Stimulated activated naive B cell treated with anti-CD40 and anti-IgM and Interleukin-4, amounts not matched to agents 10 μg/mL and 1 μg/mL and 100 μg/mL, for 72 hours (primary cell): ENCODE measurements at regions not wholly inside any gene's neighbourhood (a gene's known extent, or its start where the extent isn't known, plus 50 kb on each side); places are given as distances from the start of the nearest gene placed in this dataset.
A peak's percentile ranks its signal among the peaks of the same experiment; 100 is the strongest.

Source experiments
- ATAC-seq, 2 donors: fragments of 150-1000 bp; cut with Tn5 transposase; replicated peaks; 2 replicates each; pipeline ENCODE4 v1.10.0; 2021; ENCODE audit warnings: moderate library complexity in 1 of 2
- DNase-seq: peaks from one replicate; pipeline ENCODE4 v3.0.0; 2021
- H3K27ac Mint-ChIP-seq: one replicate; pipeline ENCODE4 v1.8.0; 2022; ENCODE audit warnings: mild to moderate bottlenecking, mixed read lengths
- H3K27me3 Mint-ChIP-seq, 2 donors: one replicate each; pipeline ENCODE4 v1.8.0; 2022; ENCODE audit warnings: mixed read lengths in 2 of 2
- H3K36me3 Mint-ChIP-seq, 2 donors: one replicate each; pipeline ENCODE4 v1.8.0; 2022; ENCODE audit warnings: mixed read lengths in 2 of 2, mild to moderate bottlenecking in 1 of 2
- H3K4me1 Mint-ChIP-seq, 2 donors: one replicate each; pipeline ENCODE4 v1.8.0; 2022; ENCODE audit warnings: mixed read lengths in 2 of 2, mild to moderate bottlenecking in 1 of 2
- H3K4me3 Mint-ChIP-seq, 2 donors: one replicate each; pipeline ENCODE4 v1.8.0; 2022; ENCODE audit warnings: mild to moderate bottlenecking in 2 of 2, mixed read lengths in 2 of 2, moderate library complexity in 1 of 2
- H3K9me3 Mint-ChIP-seq, 2 donors: one replicate each; pipeline ENCODE4 v1.8.0; 2022; ENCODE audit warnings: mixed read lengths in 2 of 2, mild to moderate bottlenecking in 1 of 2

DNA sequence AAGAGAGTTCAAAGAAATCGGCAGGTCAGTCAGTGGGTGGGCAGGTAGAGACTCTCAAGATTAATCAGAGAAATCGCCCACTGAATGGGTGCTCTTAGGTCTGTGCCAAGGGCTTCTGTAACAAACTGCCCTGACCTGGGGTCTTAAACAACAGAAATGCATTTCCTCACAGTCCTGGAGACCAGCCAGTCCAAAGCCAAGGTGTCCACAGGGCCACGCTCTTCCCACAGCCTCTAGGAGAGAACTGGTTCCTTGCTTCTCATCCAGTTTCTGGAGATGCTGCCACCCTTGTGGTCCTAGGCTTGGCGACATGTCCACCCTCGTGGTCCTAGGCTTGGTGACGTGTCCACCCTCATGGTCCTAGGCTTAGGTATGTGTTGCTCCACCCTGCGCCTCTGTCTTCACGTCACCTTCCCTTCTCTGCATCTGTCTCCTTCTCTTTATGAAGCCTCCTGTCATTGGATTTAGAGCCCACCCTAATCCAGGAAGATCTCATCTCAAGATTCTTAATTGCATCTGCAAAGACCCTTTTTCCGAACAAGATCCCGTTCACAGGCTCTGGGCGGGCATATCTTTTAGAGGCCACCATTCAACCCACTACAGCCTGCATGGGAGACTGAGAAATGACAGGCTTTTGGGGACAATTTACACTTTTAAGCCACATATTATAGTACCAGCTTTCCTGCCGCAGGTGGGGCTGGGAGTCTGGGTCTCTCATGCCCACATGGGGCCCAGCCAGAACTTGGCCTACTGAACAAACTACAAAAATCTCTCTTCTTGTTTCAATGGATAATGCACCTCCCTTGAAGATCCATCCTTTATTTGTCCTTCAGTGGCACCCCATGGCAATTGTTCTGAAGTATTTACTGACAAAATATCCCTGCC, 161.3 kb downstream of the ASB1 start:
- no peak for DNase-seq
- Mint-ChIP-seq H3K4me3 (no peak overlapping the region), H3K36me3 (no peaks in the 10 kb centered on the region), H3K27me3 (no peaks in the 10 kb centered on the region), H3K27ac (no peak overlapping the region), H3K9me3 (peaks cover 7 to 9% of the 10 kb centered on the region in 2 donors), H3K4me1 (no peaks in the 10 kb centered on the region)
- no peak for ATAC-seq

DNA sequence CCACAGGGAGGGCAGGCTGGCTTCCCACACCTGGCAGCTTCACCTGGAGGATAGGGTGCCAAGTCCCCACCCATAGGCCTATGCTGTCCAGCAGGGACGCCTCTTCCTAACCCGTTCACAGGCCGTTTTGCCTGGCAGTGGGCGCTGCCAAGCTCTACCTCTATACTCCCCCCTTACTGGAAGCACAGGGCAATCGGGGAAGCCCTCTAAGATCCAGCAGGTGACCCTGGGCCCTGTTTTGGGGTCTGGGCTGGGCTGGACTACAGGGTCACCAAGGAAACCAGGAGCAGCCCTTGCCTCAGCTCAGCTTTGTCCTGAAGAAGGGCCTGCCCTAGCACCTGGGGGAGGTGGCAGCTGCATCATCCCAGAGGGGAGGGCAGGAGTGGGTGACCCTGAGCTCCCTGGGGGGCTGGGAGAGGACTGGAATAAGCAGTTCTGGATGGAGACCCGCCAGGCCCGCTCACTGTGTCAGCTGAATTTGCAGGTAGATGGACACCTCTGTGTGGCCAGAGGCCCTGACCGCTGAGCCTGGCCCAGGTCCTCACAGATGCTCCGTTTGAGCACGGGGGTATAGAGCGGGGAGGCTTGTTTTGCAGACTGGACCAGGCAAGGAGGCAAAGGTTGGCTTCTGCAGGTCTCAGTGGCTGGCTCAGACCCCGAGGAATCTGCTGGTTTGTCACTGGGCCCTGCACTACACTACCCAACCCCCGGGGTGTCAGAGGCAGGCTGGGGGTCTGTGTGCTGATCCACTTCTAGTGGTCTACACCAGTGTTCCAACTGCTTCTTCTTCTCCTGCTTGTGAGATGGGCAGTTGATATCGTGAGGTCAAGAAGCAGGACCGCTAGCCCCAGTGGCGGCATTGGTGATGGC, 163.1 kb downstream of the ASB1 start:
- ATAC-seq (no peak), DNase-seq (no peak)
- no peak overlapping the region for H3K27ac Mint-ChIP-seq
- no peaks in the 10 kb centered on the region for H3K27me3 Mint-ChIP-seq
- no peak overlapping the region for H3K4me3 Mint-ChIP-seq
- H3K4me1 Mint-ChIP-seq: no peaks in the 10 kb centered on the region
- H3K9me3 Mint-ChIP-seq: peaks cover 0 to 5% of the 10 kb centered on the region in 2 donors
- H3K36me3 Mint-ChIP-seq: no peaks in the 10 kb centered on the region

DNA sequence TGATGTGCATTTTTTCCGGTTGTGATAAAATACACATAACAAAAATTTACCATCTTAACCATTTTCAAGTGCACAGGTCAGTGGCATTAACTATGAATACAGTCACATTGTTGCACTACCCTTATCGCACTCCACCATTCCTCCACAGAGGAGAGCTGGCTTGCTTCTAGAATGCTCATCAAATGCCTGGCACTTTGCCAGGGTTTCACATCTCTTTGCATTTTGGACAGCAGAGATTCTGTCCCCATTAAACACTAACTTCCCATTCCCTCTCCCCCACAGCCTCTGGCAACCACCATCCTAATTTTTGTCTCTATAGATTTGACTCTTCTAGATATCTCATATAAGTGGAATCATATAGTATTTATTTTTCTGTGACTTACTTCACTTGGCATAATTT, 165.0 kb downstream of the ASB1 start:
- Mint-ChIP-seq H3K27ac (no peak overlapping the region), H3K36me3 (no peaks in the 10 kb centered on the region), H3K4me3 (no peak overlapping the region), H3K27me3 (peaks cover 0 to 5% of the 10 kb centered on the region in 2 donors), H3K9me3 (peaks cover 0 to 5% of the 10 kb centered on the region in 2 donors), H3K4me1 (no peaks in the 10 kb centered on the region)
- ATAC-seq (no peak), DNase-seq (no peak)

DNA sequence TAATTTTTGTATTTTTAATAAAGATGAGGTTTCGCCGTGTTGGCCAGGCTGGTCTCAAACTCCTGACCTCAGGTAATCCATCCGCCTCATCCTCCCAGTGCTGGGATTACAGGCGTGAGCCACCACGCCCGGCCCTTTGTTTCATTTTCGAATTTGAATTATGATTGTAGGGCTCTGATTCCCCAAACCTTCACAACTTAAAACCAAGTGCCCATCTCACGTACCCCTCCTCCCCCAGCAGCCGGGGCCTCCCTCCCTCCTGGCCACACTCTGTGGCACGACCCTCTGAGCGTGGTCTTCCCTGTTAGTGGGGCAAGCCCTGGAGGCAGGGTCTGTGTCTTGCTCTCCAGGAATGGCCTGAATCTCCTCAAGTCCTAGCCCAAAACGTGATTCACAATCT, 166.5 kb downstream of the ASB1 start:
- Mint-ChIP-seq H3K4me1 (no peaks in the 10 kb centered on the region), H3K27ac (no peak overlapping the region), H3K9me3 (peaks cover 0 to 5% of the 10 kb centered on the region in 2 donors), H3K27me3 (peaks cover 9 to 19% of the 10 kb centered on the region in 2 donors), H3K36me3 (no peaks in the 10 kb centered on the region), H3K4me3 (no peak overlapping the region)
- ATAC-seq: no peak
- DNase-seq: no peak

DNA sequence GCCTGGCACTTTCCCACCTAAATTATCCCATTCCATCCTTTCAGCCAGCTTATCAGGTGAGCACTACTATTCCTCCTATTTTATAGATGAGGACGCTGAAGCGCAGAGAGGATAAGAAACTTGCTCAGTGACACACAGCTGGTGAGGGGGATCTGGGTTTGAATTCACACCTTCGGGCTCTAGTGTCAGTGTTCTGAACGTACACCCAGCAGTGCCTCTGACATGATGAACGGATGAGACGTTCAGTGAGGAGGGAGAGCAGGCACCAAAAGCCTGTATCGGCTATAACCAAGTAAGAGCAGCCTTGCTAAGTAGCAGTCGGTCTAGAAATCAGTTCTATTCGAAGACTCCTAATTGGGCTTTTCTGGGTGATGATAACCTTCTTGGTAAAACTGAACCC, 167.0 kb downstream of the ASB1 start:
- no peak overlapping the region for H3K27ac Mint-ChIP-seq
- H3K4me1 Mint-ChIP-seq: no peaks in the 10 kb centered on the region
- H3K4me3 Mint-ChIP-seq: no peak overlapping the region
- ATAC-seq: no peak
- DNase-seq: no peak
- no peaks in the 10 kb centered on the region for H3K36me3 Mint-ChIP-seq
- H3K9me3 Mint-ChIP-seq: peaks cover 0 to 5% of the 10 kb centered on the region in 2 donors
- peaks cover 10 to 22% of the 10 kb centered on the region in 2 donors for H3K27me3 Mint-ChIP-seq

DNA sequence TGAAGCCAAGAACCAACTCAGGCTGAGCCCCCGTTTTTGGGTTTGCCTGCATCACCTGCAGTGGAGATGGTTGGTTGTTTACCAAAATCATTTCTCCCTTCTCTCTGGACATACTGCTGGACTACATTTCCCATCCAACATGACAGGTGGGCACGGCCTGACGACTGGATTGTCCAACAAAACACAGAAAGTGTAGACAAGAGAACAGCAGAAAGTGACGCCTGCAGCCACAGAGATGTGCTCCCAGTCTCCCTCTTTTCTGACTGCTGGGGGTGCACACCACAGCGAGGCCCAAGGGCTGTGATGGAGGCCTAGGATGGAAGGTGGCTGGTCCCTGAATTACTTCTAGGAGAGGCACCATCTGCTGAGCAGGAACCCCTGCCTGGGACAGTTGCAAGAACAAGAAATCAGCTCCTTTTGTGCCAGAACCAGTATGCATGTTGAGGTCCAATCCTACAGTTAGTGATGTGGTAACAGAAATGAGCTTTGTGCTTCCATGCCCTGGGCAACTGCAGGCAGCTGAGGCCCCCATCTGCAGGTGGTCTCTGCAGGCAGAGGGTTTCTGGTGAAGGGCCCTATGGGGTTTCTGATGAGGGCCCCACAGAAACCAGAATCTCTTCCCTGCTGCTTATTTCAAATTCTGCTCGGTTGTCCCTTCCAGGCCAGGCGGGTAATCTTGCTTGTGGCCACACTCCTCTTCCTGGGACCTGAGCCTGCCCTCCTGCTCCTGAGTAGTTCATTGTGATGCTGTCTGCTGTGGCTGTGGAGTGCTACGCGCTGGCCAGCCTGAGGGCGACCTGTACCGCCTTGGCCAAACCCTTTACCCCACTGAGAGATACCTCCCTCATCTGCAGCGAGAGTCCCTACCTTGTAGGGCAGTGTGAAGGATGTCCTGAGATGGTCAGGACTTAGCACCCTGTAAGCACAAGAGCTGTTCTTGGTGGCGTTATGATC, 168.3 kb downstream of the ASB1 start:
- Mint-ChIP-seq H3K4me1 (no peaks in the 10 kb centered on the region), H3K36me3 (no peaks in the 10 kb centered on the region), H3K4me3 (no peak overlapping the region), H3K9me3 (peaks cover 0 to 5% of the 10 kb centered on the region in 2 donors), H3K27me3 (peaks cover 16 to 27% of the 10 kb centered on the region in 2 donors), H3K27ac (peak overlapping the region; percentile 63)
- DNase-seq (no peak), ATAC-seq (no peak)

DNA sequence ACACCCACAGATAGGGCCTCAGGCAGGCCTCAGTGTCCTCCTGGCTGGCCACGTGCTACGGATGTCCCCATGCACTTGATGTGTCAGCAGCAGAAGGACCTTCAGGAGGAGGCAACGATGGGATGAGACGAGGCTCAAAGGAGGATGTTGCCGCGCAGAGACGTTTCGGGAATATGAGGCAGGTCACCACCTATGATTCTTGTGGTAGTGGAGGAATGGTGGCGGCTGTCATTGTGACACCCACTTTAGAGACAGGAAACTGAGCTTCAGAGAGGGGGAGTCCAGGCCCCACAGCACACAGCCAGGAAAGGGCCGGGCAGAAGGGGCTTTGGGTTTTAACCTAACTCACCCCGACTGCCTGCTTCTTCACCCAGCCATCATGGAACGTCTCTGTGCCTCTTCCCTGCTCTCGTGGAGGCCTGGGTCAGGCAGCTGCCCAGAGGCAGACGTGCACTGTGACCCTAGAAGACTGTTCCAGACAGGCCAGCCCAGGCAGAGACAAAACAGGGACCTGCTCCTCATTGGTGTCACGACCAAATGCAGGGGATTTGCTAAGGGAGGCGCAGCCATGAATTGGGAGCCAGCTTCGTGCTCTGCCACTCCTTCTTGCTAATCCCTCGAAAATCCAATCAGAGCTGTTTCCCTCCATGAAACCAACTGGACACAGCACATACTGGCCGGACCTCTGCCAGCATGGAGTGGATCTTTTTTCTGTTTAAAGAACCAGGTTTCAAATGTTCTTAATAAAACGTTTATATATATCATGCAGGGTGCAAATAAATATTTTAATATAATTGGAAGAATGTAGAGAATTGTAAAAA, 169.2 kb downstream of the ASB1 start:
- no peak for DNase-seq
- Mint-ChIP-seq H3K4me3 (no peak overlapping the region), H3K27ac (no peak overlapping the region)

DNA sequence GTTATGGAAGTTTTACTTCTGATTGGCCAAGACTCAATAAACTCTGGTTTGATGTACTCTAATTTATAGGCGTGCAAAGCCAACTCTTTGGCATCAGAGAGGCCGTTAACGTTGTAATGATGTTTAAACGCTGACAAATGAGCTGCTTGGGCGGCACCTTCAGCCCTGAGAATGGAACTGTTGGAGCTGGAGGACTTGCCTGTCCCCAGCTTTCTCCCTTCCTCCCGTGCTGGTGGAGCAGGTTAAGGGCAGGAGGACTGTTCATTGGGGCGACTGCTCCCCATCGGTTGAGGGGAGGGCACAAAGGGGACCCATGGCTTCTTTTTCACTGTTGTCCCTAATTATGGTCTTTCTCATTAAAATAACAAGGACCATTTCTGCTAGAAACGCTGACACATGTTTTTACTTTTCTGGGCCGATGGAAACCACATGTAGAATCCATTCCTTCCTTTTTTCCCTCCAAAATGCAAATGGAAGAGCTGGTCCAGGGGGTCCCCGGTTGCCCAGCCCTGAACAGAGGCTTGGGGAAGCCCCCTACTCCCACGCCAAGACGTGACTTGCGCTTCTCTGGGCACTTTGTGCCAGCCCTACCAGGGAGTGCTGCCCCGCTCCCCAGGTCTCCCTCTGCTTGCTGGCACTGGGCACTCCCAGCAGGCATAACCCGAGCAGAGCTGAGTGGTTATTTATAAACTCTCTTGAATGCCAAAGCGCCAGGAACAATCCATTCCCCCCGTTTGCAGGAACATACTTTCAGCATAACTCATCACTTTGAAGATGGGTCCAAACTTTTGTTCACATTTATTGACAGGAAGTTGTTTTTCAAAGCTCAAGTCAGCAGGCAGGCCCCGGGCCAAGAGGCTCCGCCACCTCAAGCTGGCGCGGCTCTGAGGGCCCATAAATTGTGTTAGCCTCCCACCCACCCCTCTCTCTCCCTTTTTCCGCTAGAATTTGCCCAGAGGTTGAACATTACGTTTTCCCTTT, 170.1 kb downstream of the ASB1 start:
- DNase-seq (no peak), ATAC-seq (no peak)
- Mint-ChIP-seq H3K9me3 (peaks cover 0 to 5% of the 10 kb centered on the region in 2 donors), H3K36me3 (no peaks in the 10 kb centered on the region), H3K27ac (peak overlapping the region; percentile 57), H3K4me3 (no peak overlapping the region), H3K27me3 (peaks cover 16 to 27% of the 10 kb centered on the region in 2 donors), H3K4me1 (no peaks in the 10 kb centered on the region)

More for the DNA sequence above, 169.2 kb downstream of the ASB1 start:
- no peak for ATAC-seq
- Mint-ChIP-seq H3K27me3 (peaks cover 16 to 27% of the 10 kb centered on the region in 2 donors), H3K9me3 (peaks cover 0 to 5% of the 10 kb centered on the region in 2 donors), H3K4me1 (no peaks in the 10 kb centered on the region), H3K36me3 (no peaks in the 10 kb centered on the region)

DNA sequence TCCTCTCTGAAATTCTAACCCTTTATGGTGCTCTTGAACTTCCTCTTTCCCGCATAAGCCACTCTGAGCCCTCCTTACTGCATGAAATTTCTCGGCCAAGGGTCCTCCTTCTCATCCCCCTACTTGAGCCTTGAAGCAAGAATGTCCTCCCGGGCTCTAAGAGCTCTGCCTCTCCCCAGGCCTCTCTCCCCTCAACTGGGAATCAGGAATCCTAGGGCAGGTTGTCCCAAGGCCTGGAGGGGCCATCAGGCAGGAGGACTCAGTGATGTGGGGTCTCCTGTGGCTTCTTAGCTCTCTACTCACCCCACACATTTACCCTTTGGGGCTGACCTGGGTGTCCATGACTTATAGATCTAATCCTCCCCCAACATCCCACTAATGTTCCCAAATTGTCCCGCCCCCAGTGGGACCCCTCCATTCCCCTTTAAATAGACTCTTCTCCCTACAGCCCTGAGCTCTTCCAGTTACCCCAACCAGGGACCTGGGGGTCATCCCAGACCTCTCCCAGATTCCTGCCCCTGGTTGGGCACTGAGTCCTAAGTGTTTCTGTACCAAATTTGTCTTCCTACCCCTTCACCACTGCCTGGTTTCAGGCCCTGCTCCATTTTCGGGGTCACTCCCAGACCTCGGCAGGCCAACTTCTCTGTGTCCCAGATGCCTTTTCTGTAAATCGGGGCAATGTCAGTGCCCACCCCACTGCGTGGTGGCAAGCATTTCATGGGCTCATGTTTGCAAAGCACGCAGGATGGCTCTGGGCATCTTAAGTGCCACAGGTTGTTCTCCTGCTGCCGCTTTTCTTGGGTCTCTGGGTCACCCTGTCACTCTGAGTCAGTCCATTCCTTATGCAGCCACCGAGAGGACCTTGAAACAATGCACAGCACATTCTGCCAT, 171.2 kb downstream of the ASB1 start:
- H3K27ac Mint-ChIP-seq: peak overlapping the region; percentile 15
- H3K4me1 Mint-ChIP-seq: no peaks in the 10 kb centered on the region
- no peaks in the 10 kb centered on the region for H3K9me3 Mint-ChIP-seq
- no peak overlapping the region for H3K4me3 Mint-ChIP-seq
- DNase-seq (no peak), ATAC-seq (no peak)
- no peaks in the 10 kb centered on the region for H3K36me3 Mint-ChIP-seq
- H3K27me3 Mint-ChIP-seq: peaks cover 16 to 27% of the 10 kb centered on the region in 2 donors

DNA sequence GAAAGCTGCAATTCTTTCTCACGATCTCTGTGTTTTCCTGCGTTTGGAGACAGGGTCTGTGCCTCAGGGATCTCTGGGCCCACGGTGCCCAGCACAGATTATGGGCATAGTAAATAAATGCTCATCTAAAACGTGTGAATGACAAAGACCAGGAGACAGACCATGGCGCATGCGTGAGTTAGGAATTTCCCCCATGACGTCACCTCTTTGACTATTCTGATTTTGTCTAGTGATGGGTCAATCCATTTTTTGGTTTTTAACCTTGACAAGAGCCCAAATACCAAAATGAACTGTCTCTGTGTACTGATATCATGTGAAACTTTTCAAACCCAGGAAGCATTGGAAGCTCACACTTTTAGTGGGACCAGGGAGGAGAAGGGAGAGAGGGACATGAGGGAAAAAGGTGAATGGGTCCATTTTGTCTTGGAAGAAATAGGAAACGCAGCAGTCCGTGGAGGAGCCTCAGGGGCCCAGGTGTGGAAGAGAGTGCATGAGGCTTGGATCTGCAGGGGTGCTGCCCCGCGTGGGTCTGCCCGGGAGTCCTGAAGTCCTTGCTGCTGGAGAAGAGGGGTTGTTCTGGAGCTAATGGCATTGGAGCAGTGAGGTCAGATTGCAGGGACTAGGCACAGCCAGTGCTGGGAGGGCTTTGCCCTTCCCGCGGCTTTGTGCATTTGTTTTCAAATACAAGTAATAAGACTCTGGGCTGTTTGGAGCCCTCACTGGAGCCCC, 172.2 kb downstream of the ASB1 start:
- ATAC-seq (no peak), DNase-seq (no peak)
- H3K27me3 Mint-ChIP-seq: peaks cover 23 to 27% of the 10 kb centered on the region in 2 donors
- no peaks in the 10 kb centered on the region for H3K36me3 Mint-ChIP-seq
- H3K9me3 Mint-ChIP-seq: peaks cover 7 to 8% of the 10 kb centered on the region in 2 donors
- H3K4me3 Mint-ChIP-seq: no peak overlapping the region
- H3K4me1 Mint-ChIP-seq: no peaks in the 10 kb centered on the region
- no peak overlapping the region for H3K27ac Mint-ChIP-seq
